Activated naive CD8-positive, alpha-beta T cell treated with anti-CD3 and anti-CD28 coated beads, Interleukin-2, amount 10 ng/mL, durations not matched to agents 7 days and 5 days (primary cell): ENCODE measurements at regions not wholly inside any gene's neighbourhood (a gene's known extent, or its start where the extent isn't known, plus 50 kb on each side); places are given as distances from the start of the nearest gene placed in this dataset.

Experiments used
- ATAC-seq: fragments of 150-1000 bp; cut with Tn5 transposase; one replicate; pipeline ENCODE4 v1.10.0; 2021; ENCODE audit warnings: low read depth, moderate library complexity
- POLR2A ChIA-PET: fragments of 350-600 bp; sonication (Branson Sonifier 250); formaldehyde crosslinking; loops from one replicate; lab custom pipeline; 2021; ENCODE audit warnings: antibody characterized with exemption; lab: Charles Lee
- DNase-seq: peaks from one replicate; pipeline ENCODE4 v3.0.0; 2021
- H3K27ac Mint-ChIP-seq: one replicate; pipeline ENCODE4 v1.8.0; 2022; ENCODE audit warnings: mild to moderate bottlenecking, mixed read lengths
- H3K27me3 Mint-ChIP-seq: one replicate; pipeline ENCODE4 v1.8.0; 2022; ENCODE audit warnings: mild to moderate bottlenecking, moderate library complexity, mixed read lengths
- H3K36me3 Mint-ChIP-seq: one replicate; pipeline ENCODE4 v1.8.0; 2021; ENCODE audit warnings: mild to moderate bottlenecking, mixed read lengths
- H3K4me1 Mint-ChIP-seq: one replicate; pipeline ENCODE4 v1.8.0; 2021; ENCODE audit warnings: mixed read lengths
- H3K4me3 Mint-ChIP-seq: one replicate; pipeline ENCODE4 v1.8.0; 2022; ENCODE audit warnings: mild to moderate bottlenecking, moderate library complexity, mixed read lengths
- H3K9me3 Mint-ChIP-seq: one replicate; pipeline ENCODE4 v1.8.0; 2021; ENCODE audit warnings: mixed read lengths

DNA sequence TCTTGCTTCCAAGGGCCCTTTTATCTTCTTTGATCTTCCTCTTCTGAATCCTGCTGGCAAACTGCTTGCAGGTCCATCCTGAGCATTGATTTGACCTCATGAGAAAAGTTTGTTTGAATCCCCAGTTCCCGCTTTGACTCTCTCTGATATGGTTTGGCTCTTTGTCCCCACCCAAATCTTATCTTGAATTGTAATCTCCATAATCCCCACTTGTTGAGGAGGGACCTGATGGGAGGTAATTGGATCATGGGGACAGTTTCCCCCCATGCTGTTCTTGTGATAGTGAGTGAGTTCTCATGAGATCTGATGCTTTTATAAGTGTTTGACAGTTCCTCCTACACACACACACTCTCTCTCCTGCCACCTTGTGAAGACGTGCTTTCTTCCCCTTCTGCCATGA lies 126.6 kb upstream of the ARHGAP20 start:
- peaks cover 15% of the 10 kb centered on the region for H3K9me3 Mint-ChIP-seq
- no peak overlapping the region for H3K4me3 Mint-ChIP-seq
- H3K27me3 Mint-ChIP-seq = no peaks in the 10 kb centered on the region
- ATAC-seq = no peak
- POLR2A ChIA-PET = no interaction called here
- H3K4me1 Mint-ChIP-seq = no peaks in the 10 kb centered on the region
- no peak overlapping the region for H3K27ac Mint-ChIP-seq
- no peaks in the 10 kb centered on the region for H3K36me3 Mint-ChIP-seq
- DNase-seq = no peak

DNA sequence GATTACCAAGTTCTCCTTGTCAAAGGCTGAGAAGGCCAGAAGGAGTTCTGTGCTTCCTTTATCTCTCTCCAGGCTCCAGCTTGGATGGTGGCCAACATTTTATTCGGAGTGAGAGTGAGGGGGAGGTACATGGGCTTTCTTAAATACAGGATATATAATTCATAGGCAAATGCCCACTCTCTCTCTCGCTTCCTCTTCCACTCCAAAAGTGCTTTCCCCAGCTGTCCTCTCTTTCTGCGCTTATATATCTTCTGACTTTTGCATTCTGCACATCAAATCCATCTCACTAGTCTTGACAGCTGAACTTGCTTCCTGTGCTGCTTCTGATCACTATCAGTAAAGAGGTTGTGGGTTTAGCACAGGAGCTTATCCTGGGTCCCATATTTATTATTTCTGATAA lies 125.4 kb upstream of the ARHGAP20 start:
- Mint-ChIP-seq H3K27me3 (no peaks in the 10 kb centered on the region), H3K4me3 (no peak overlapping the region), H3K9me3 (peaks cover 11% of the 10 kb centered on the region), H3K36me3 (no peaks in the 10 kb centered on the region), H3K27ac (no peak overlapping the region), H3K4me1 (no peaks in the 10 kb centered on the region)
- DNase-seq = no peak
- POLR2A ChIA-PET = no interaction called here
- ATAC-seq = no peak

DNA sequence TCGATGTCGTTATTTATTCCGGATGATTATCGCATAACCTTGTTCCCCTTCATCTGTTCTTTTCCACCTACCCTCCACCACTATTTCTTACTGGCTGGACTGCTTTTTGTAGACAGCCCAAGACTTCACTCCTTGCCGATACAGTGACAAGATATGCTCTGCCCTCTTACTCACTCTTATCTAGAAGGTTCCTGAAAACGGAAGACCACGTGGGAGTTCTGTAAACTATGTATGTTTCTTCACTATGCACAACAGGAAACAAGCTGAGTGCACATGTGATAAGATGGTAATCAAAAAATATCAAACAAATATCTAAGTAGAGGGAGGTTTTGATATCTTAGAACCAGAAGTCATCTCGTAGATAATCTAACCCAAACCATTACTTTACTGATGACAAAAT lies 122.9 kb upstream of the ARHGAP20 start:
- Mint-ChIP-seq H3K9me3 (peaks cover 7% of the 10 kb centered on the region), H3K27ac (no peak overlapping the region), H3K27me3 (no peaks in the 10 kb centered on the region), H3K4me3 (no peak overlapping the region), H3K36me3 (no peaks in the 10 kb centered on the region), H3K4me1 (no peaks in the 10 kb centered on the region)
- POLR2A ChIA-PET = no interaction called here
- DNase-seq = no peak
- no peak for ATAC-seq

DNA sequence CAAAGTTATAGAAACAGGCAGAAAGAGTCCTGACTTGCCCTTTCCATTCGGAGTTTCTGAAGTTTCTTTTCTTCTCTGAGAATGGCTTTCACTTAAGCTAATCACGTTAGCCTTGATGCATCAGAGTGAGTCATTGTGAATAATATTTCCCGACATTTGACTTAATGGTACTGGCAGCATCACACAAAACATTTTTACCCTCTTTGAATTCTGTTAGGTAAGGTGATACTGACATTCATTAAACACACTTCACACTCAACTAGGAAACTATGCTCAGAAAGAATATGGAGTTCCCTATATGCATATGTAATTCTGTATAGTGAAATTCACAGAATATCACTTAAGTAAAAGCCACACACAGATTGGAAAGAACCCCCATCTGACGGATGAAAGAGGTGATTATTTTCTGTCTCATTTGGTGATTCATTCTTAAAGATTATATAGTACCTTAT lies 120.8 kb upstream of the ARHGAP20 start:
- H3K27ac Mint-ChIP-seq = no peak overlapping the region
- no peak overlapping the region for H3K4me3 Mint-ChIP-seq
- H3K27me3 Mint-ChIP-seq = no peaks in the 10 kb centered on the region
- peaks cover 2% of the 10 kb centered on the region for H3K9me3 Mint-ChIP-seq
- no peaks in the 10 kb centered on the region for H3K4me1 Mint-ChIP-seq
- POLR2A ChIA-PET = no interaction called here
- ATAC-seq = no peak
- no peak for DNase-seq
- H3K36me3 Mint-ChIP-seq = no peaks in the 10 kb centered on the region

DNA sequence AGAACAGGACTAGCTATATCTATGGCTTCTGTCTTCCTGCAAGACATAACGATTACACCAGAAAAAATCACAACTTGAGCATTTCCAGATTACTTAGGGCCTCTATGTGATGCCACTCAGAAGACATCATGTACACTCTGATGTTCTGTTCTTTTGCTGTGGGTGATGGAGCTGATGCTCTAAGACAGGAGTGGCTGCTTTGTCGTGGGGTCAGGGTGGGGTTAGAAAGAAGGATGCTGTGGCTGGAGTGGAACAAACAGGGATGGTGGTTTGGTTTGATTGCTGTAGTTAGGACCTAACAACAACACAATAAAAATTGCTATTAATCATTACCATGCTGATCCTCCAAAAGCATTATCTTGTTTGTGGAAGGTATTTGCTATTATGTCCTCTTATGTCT lies 120.3 kb upstream of the ARHGAP20 start:
- POLR2A ChIA-PET = no interaction called here
- peaks cover 2% of the 10 kb centered on the region for H3K9me3 Mint-ChIP-seq
- no peak for DNase-seq
- H3K36me3 Mint-ChIP-seq = no peaks in the 10 kb centered on the region
- H3K4me1 Mint-ChIP-seq = no peaks in the 10 kb centered on the region
- no peak for ATAC-seq
- H3K4me3 Mint-ChIP-seq = no peak overlapping the region
- no peak overlapping the region for H3K27ac Mint-ChIP-seq
- no peaks in the 10 kb centered on the region for H3K27me3 Mint-ChIP-seq

DNA sequence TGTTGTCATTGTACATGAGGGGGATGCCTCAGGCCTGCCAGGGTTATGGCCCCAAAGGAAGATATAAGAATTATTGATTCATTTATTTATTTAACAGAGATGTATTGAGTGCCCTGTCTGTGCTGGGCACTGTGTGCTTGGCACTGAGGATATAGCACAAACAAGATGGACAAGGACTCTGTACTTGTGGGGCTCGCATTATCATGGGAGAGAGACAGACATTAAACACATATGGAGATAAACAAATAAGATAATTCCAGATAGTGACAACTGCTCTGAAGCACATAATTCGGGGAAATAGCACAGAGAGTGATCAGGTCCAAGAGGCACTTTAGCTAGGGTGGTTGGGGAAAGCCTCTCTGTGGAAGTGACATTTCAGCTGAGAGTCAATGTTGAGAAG lies 119.8 kb upstream of the ARHGAP20 start:
- Mint-ChIP-seq H3K4me3 (no peak overlapping the region), H3K9me3 (peaks cover 2% of the 10 kb centered on the region), H3K27me3 (no peaks in the 10 kb centered on the region), H3K27ac (no peak overlapping the region), H3K36me3 (no peaks in the 10 kb centered on the region), H3K4me1 (no peaks in the 10 kb centered on the region)
- DNase-seq = no peak
- POLR2A ChIA-PET = no interaction called here
- ATAC-seq = no peak

DNA sequence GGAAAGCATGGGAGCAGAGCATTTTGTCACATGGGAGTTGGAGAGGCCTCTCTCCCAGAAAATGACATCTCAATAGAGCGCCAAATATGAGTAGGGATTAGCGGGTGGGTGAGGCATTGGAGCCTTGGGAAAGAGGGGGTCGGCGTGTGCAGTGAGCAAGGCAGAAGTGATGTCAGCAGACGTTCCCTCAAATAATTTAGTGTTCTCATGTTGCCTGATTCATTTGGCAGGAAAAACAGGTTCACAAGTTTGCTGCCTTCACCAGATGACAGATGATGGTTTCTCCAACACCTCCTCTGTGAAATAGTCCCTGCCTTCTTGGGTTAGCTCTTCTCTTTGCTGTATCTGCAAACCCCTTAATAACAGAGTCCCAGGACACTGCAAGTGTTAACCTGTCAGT lies 118.5 kb upstream of the ARHGAP20 start:
- H3K4me1 Mint-ChIP-seq = no peaks in the 10 kb centered on the region
- peaks cover 2% of the 10 kb centered on the region for H3K9me3 Mint-ChIP-seq
- DNase-seq (no peak), ATAC-seq (no peak)
- H3K27me3 Mint-ChIP-seq = no peaks in the 10 kb centered on the region
- POLR2A ChIA-PET = no interaction called here
- H3K36me3 Mint-ChIP-seq = no peaks in the 10 kb centered on the region
- no peak overlapping the region for H3K4me3 Mint-ChIP-seq
- no peak overlapping the region for H3K27ac Mint-ChIP-seq

DNA sequence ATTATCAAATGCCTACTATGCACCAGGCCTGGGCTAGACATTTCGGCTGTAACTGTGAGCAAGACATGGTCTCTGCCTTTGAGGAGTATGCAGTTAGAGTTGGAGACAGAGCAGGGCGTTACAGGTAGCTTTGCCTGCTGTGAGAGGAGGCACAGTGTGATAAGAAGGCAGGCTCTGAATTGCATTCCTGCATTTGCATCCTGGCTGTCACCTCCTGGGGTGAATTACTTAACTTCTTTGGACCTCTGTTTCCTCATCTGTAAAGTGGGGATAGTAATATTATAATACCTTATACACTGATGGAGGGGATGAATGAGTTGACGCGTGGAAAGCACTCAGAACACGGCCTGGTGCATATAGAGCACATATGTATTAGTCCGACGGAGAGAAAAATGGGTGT lies 118.1 kb upstream of the ARHGAP20 start:
- ATAC-seq (no peak), DNase-seq (no peak)
- POLR2A ChIA-PET = no interaction called here
- Mint-ChIP-seq H3K27me3 (no peaks in the 10 kb centered on the region), H3K4me3 (no peak overlapping the region), H3K9me3 (peaks cover 2% of the 10 kb centered on the region), H3K36me3 (no peaks in the 10 kb centered on the region), H3K4me1 (no peaks in the 10 kb centered on the region), H3K27ac (no peak overlapping the region)

DNA sequence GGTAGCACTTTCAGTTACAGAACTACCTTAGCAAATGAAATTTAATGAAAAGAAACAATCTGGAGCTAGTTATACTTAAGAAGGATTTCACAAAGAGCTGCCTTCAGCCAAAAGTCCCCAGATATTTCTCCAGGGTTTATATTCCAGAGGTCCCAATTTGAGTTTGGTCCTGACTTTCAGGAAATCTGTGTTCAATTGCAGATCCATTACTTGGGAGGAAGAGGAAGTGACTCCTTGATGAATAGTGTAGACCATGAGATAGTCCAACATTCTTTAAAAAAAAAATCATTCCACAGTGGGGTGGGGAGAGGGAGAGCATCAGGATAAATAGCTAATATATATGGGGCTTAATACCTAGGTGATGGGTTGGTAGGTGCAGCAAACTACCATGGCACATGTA lies 117.6 kb upstream of the ARHGAP20 start:
- no peak overlapping the region for H3K4me3 Mint-ChIP-seq
- H3K27ac Mint-ChIP-seq = no peak overlapping the region
- no peak for DNase-seq
- no peaks in the 10 kb centered on the region for H3K4me1 Mint-ChIP-seq
- ATAC-seq = no peak
- H3K36me3 Mint-ChIP-seq = no peaks in the 10 kb centered on the region
- H3K9me3 Mint-ChIP-seq = no peaks in the 10 kb centered on the region
- H3K27me3 Mint-ChIP-seq = no peaks in the 10 kb centered on the region
- POLR2A ChIA-PET = no interaction called here

DNA sequence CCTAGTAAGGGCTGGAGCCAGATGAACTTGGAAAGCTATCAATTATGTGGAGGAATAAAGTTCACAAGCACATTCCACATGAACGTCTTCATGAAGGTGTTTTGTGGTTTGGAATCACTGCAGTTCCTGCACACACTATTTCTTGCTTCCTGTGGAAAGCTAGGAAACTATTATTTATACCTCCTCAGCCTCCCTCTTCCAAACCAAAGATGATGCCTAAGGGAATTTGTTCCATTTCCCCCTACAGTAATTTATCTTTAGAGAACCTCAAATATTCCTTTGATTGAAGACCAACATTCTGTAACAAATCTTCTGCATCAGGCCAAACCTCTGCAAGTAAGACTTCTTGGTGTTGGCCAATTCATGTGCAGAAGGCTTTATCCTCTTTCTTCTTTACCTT lies 115.8 kb upstream of the ARHGAP20 start:
- Mint-ChIP-seq H3K4me1 (no peaks in the 10 kb centered on the region), H3K27ac (no peak overlapping the region), H3K9me3 (no peaks in the 10 kb centered on the region), H3K27me3 (no peaks in the 10 kb centered on the region), H3K36me3 (no peaks in the 10 kb centered on the region), H3K4me3 (no peak overlapping the region)
- POLR2A ChIA-PET = no interaction called here
- DNase-seq = no peak
- ATAC-seq = no peak

DNA sequence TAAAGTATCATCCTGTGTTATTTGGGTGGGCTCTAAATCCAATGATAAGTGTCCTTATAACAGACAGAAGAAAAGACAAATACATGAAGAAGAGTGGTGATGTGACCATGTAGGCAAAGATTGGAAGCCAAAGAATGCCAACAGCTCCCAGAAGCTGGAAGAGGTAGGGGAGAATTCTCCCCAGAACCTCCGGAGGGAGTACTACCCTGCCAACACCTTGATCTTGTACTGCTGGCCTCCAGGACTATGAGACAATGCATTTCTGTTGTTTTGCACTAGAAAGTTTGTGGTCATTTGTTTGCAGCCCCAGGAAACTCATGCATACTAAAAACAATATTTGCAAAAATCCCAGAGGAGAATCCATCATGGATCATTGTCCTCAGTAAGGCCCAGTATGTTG lies 115.0 kb upstream of the ARHGAP20 start:
- no peak overlapping the region for H3K4me3 Mint-ChIP-seq
- no peaks in the 10 kb centered on the region for H3K4me1 Mint-ChIP-seq
- no peaks in the 10 kb centered on the region for H3K27me3 Mint-ChIP-seq
- POLR2A ChIA-PET = no interaction called here
- H3K9me3 Mint-ChIP-seq = no peaks in the 10 kb centered on the region
- DNase-seq (no peak), ATAC-seq (no peak)
- no peak overlapping the region for H3K27ac Mint-ChIP-seq
- no peaks in the 10 kb centered on the region for H3K36me3 Mint-ChIP-seq

DNA sequence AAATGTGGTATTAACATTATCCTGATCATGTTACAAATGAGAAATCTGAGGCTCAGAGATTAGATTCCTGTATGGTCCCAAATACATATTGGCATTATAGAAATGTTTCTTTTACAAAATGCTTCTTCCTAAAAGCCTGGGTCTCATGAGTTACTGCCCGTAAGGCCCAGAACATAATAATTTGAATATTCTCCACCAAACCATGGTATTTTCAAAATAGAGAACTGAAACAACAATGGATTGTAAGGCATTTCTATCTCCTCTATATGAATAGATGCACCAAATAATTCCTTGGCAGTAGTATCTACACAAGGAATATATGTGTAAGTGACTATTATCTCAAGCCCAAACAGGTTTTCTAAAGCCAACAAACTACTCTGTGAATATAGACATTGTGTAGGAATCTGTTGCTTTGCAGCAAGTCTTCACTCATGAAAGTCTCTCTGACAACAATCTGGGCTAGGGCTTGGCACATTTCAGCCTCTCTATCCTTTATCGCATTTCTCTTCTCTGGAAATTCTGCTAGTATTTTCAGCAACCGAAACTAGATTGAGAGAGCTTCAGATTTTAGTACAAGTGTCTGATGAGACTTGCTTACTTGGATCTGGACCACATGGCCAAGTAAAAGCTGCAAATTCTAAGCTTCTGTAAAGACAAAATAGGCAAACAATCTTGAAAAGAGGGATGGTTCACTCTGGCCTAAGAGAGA lies 112.8 kb upstream of the ARHGAP20 start:
- no peaks in the 10 kb centered on the region for H3K4me1 Mint-ChIP-seq
- ATAC-seq (no peak), DNase-seq (no peak)
- POLR2A ChIA-PET = interaction anchor here (0.6 kb wide), 1 partner anchor 243 kb away, joined by 3 read pairs; no protein-coding TSS in a partner anchor
- H3K27me3 Mint-ChIP-seq = peaks cover 3% of the 10 kb centered on the region
- H3K4me3 Mint-ChIP-seq = no peak overlapping the region
- H3K27ac Mint-ChIP-seq = no peak overlapping the region
- no peaks in the 10 kb centered on the region for H3K9me3 Mint-ChIP-seq
- no peaks in the 10 kb centered on the region for H3K36me3 Mint-ChIP-seq

DNA sequence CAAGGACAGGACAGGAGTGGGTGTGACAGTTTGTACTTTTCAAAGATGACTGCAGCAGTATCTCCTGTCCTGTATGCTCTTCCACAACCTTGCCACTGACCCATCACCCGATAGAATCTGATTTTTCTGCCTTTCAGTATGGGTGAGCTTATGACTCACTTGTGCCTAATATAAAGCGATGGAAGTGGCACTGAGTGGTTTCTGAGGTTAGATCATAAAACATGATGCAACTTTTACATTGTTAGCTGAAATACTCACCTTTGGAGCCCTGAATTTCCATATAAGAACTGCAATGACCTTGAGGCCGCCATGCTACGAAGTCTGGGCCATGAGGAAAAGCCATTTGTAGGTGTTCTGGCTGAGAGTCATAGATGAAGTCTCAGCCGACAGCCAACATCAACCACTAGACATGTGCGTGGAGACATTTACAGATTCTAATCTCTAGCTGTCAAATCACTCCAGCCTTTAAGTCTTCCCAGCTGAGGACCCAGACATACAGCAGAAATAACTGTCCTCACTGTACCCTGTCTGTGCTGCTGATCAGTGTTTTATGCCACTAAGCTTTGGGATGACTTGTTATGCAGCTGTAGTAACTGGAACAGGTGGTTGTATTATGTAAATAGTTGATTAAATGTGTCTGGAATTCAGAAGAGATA lies 105.9 kb upstream of the ARHGAP20 start:
- ATAC-seq = no peak

DNA sequence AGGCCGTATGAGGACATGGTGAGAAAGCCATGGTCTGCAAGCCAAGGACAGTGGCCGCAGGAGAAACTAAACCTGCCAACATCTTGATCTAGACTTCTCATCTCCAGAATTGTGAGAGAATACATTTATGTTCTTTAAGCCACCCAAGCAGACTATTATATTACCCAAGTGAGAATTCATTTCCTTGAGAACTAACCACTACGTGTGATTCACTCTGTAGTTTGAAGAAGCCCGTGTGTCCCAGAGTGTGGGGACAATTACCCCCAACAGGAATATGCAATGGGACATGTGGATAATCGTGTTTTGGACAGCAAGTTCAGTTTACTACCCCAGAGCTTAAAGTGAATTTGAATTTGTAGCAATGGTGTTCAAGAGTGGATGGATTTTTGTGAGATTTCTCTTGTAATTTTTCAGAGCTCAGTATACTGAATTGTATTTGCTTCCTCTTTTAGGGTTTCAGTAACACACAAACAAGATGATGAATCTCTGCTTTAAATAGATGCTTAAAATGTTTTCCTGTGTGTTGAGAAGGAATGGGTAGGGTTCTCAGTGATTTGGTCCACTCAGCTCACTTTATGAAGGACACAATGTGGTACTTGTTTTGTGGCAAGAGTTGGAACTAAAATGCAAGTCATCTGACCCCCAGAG lies 100.0 kb upstream of the ARHGAP20 start:
- DNase-seq (no peak), ATAC-seq (no peak)
- Mint-ChIP-seq H3K4me1 (no peaks in the 10 kb centered on the region), H3K9me3 (peaks cover 6% of the 10 kb centered on the region), H3K27ac (no peak overlapping the region), H3K36me3 (peaks cover 2% of the 10 kb centered on the region), H3K27me3 (peaks cover 5% of the 10 kb centered on the region), H3K4me3 (no peak overlapping the region)
- POLR2A ChIA-PET = no interaction called here

More for the DNA sequence above, 105.9 kb upstream of the ARHGAP20 start:
- DNase-seq = no peak
- H3K4me3 Mint-ChIP-seq = no peak overlapping the region
- H3K36me3 Mint-ChIP-seq = peaks cover 2% of the 10 kb centered on the region
- no peak overlapping the region for H3K27ac Mint-ChIP-seq
- H3K9me3 Mint-ChIP-seq = peaks cover 7% of the 10 kb centered on the region
- POLR2A ChIA-PET = no interaction called here
- H3K27me3 Mint-ChIP-seq = peaks cover 6% of the 10 kb centered on the region
- no peaks in the 10 kb centered on the region for H3K4me1 Mint-ChIP-seq
